GM12875 (cell line): ENCODE measurements at regions not wholly inside any gene's neighbourhood (a gene's known extent, or its start where the extent isn't known, plus 50 kb on each side); places are given as distances from the start of the nearest gene placed in this dataset.

Experiments
- H3K4me3 ChIP-seq: one replicate; pipeline ENCODE4 v1.5.1; 2011; ENCODE audit warnings: low read depth, low read length, control low read depth
- TF ChIP-seq, protein P1 (sequence below): IDR thresholded peaks from 2 replicates; pipeline ENCODE4 v1.5.1; 2011; ENCODE audit warnings: low read depth, mild to moderate bottlenecking, control low read depth, inconsistent platforms, low read length, moderate library complexity, borderline replicate concordance; ENCODE audit not compliant: insufficient read depth

DNA sequence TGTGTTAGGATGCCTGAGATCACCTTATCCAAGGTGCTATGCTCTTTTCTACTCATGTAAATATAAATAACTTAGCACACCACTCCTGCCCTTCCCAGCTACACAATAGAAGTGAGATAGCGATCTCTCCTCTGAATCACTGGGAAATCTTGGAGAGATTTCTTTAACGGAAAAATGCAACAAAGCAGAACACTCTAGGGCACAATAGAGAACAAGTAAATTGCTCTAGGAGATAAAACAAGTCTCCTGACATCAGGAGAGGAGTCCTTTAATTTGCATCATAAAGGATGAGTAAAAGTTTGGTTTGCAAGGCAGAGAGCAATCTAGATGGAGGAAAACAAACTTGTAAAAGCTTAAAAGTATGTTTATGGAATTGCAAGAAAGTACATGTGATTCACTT, 224.1 kb downstream of the PAX3 start:
- no peak overlapping the region for H3K4me3 ChIP-seq
- TF ChIP-seq, protein P1, sequence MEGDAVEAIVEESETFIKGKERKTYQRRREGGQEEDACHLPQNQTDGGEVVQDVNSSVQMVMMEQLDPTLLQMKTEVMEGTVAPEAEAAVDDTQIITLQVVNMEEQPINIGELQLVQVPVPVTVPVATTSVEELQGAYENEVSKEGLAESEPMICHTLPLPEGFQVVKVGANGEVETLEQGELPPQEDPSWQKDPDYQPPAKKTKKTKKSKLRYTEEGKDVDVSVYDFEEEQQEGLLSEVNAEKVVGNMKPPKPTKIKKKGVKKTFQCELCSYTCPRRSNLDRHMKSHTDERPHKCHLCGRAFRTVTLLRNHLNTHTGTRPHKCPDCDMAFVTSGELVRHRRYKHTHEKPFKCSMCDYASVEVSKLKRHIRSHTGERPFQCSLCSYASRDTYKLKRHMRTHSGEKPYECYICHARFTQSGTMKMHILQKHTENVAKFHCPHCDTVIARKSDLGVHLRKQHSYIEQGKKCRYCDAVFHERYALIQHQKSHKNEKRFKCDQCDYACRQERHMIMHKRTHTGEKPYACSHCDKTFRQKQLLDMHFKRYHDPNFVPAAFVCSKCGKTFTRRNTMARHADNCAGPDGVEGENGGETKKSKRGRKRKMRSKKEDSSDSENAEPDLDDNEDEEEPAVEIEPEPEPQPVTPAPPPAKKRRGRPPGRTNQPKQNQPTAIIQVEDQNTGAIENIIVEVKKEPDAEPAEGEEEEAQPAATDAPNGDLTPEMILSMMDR, result no peak

DNA sequence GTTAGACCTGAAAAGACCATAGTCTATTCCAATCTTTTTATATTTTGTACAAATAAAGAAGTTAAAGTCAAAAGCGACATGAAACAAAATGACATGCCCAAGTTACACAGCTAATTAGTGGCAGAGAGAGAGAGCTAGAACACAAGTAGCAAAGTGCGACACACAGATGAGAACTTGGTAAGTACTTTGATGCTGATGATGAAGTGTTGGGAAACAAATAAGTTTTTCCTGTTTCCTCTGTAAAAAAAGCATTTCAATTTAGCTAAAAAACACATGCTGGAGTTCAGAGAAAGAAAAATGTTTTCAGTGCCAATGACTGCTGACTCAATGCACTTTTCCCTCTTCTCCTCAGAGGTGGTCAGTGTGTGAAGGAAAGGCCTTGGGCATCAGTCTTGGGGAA, 226.9 kb downstream of the PAX3 start:
- TF ChIP-seq, protein P1, result no peak

GRCh38 chr2:222064286-222064685, 234.5 kb downstream of the PAX3 start:
- no peak overlapping the region for H3K4me3 ChIP-seq
- TF ChIP-seq, protein P1, result no peak

More for the DNA sequence above, 226.9 kb downstream of the PAX3 start:
- H3K4me3 ChIP-seq, result no peak overlapping the region

DNA sequence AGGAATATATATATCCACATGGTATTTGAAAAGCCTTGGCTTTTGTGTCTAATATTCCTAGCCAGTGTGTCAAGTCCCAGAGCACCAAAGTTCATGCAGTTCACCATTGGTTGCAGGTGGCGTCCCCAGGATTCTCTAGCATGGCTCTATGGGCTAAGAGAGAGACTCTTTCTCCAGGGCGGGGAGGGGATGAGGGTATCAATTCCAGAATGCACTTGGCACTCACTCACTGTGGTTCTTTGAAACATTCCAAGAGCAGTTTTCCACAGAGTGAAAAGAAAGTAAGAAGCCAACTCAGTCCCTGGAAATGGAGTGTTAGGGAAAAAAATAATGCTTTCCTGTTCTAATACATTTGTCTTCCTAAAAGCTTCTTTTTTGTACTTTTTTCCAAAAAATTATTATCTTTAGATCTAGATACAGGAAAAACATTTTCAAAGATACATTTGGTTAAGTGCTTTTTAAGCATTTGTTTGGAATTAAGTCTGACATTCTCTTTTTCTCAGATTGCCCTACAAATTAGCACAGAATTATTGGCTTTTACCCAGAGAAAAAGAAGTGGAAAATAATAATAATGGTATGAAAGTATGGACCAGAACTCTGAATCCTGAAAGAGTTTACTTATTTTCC, 239.9 kb downstream of the PAX3 start:
- no peak overlapping the region for H3K4me3 ChIP-seq
- TF ChIP-seq, protein P1, result no peak

DNA sequence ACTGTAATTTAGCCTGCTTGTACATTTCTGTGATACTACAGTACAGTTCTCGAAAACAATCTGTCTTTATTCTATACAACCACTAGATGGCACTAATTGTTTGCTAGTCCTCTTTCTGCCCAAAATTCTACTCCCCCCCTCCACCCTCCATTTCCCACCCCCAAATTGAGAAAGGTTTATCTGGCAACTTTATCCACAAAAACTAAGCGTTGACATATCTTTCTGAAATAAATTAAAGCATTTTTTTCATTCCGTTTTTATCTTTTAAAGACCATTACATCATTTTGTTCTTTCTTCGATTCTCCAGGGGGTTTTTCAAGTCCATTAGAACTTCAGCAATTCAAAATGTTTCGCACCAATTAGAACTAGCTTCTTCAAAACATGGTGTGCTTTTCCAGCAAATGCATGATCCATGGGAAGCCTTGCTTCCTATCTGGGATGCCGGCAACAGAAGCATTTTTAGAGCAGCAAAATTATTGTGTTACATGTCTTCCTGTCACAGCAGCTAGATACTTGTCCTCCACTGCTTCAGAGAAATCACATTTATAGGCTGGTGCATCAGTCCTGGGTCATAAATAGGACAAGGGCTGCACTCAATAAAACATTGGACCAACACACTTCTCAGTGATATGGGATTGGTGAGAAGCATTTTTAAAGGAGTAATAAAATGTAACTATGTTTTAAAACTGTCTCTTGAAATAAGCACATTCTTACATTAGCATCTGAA, 241.3 kb downstream of the PAX3 start:
- TF ChIP-seq, protein P1, result peak; percentile 40; the same call in 1 of the 2 replicates

GRCh38 chr2:222055328-222055727, 243.5 kb downstream of the PAX3 start:
- TF ChIP-seq, protein P1, result no peak
- no peak overlapping the region for H3K4me3 ChIP-seq

More for the DNA sequence above, 241.3 kb downstream of the PAX3 start:
- no peak overlapping the region for H3K4me3 ChIP-seq

DNA sequence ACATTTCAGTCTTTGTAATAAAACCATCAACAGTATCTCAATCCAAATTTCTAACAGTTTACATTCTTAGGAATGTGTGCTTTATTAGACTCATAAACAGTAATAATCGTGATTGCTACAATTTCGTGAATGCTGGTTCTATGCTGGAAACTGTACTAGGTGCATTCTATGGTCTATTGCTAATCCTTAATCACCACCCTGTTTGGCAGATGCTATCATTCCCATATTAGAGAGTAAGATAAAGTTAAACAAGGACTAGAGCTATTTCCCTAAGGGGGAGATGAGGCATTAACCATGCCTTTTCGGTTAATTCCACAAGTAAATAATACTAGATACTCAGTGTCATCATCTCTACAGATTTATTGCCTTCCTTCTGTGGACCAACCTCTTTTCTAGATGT, 244.0 kb downstream of the PAX3 start:
- TF ChIP-seq, protein P1, result no peak
- no peak overlapping the region for H3K4me3 ChIP-seq
